Keratinocyte (primary cell): ENCODE measurements at regions not wholly inside any gene's neighbourhood (a gene's known extent, or its start where the extent isn't known, plus 50 kb on each side); places are given as distances from the start of the nearest gene placed in this dataset.

Experiments used
- DNase-seq: peaks from one replicate; pipeline ENCODE4 v3.0.0-alpha.2; 2011; ENCODE audit warnings: low read depth, missing footprints, low spot score
- FAIRE-seq: peaks from 2 replicates; lab custom pipeline; 2011; peaks lifted over from hg19 to GRCh38; lab: Jason Lieb, UNC
- H2AFZ ChIP-seq: 2 replicates; pipeline ENCODE4 v1.6.0; 2012; ENCODE audit warnings: low read length, control low read depth, inconsistent platforms; ENCODE audit not compliant: control insufficient read depth
- H3K27ac ChIP-seq: 2 replicates; pipeline ENCODE4 v1.5.1; 2011; ENCODE audit warnings: low read length; ENCODE audit not compliant: control insufficient read depth, insufficient read depth
- H3K27me3 ChIP-seq: 3 replicates; pipeline ENCODE4 v1.6.0; 2011; ENCODE audit warnings: low read length; ENCODE audit not compliant: control insufficient read depth, insufficient read depth; ENCODE audit errors: extremely low read depth
- H3K36me3 ChIP-seq, 2 experiments: 2 replicates in 1 of 2; 3 replicates in 1 of 2; pipeline ENCODE4 v1.5.1; 2011; ENCODE audit warnings: low read length in 2 of 2, mild to moderate bottlenecking in 1 of 2; ENCODE audit not compliant: control insufficient read depth in 2 of 2, insufficient read depth in 2 of 2; ENCODE audit errors: extremely low read depth in 1 of 2
- H3K4me1 ChIP-seq: 3 replicates; pipeline ENCODE4 v1.5.1; 2011; ENCODE audit warnings: low read length; ENCODE audit not compliant: control insufficient read depth, insufficient read depth; ENCODE audit errors: extremely low read depth
- H3K4me2 ChIP-seq: 3 replicates; pipeline ENCODE4 v1.6.0; 2011; ENCODE audit warnings: low read depth, low read length; ENCODE audit not compliant: control insufficient read depth, insufficient read depth; ENCODE audit errors: extremely low read depth
- H3K4me3 ChIP-seq, 3 experiments: fragments of 200-600 bp in 1 of 3; sonication (generic) in 1 of 3; 2 replicates in 2 of 3; 3 replicates in 1 of 3; pipeline ENCODE4 v1.5.1; 2011 to 2016; ENCODE audit warnings: low read length in 3 of 3, mild to moderate bottlenecking in 3 of 3, control low read depth in 2 of 3, inconsistent platforms in 1 of 3, low read depth in 1 of 3, mixed read lengths in 1 of 3, mixed run types in 1 of 3, moderate library complexity in 1 of 3; ENCODE audit not compliant: control insufficient read depth in 2 of 3, insufficient read depth in 2 of 3; ENCODE audit errors: extremely low read depth in 1 of 3
- H3K79me2 ChIP-seq: 2 replicates; pipeline ENCODE4 v1.6.0; 2012; ENCODE audit warnings: low read length; ENCODE audit not compliant: control insufficient read depth, insufficient read depth
- H3K9ac ChIP-seq: 3 replicates; pipeline ENCODE4 v1.6.0; 2011; ENCODE audit warnings: low read length; ENCODE audit not compliant: control insufficient read depth, insufficient read depth; ENCODE audit errors: extremely low read depth
- H3K9me1 ChIP-seq: 3 replicates; pipeline ENCODE4 v1.6.0; 2011; ENCODE audit warnings: low read length; ENCODE audit not compliant: control insufficient read depth, insufficient read depth; ENCODE audit errors: extremely low read depth
- H3K9me3 ChIP-seq: 2 replicates; pipeline ENCODE4 v1.5.1; 2012; ENCODE audit warnings: low read depth, low read length; ENCODE audit not compliant: control insufficient read depth
- H4K20me1 ChIP-seq: 3 replicates; pipeline ENCODE4 v1.6.0; 2011; ENCODE audit warnings: low read length; ENCODE audit not compliant: control insufficient read depth, insufficient read depth; ENCODE audit errors: extremely low read depth
- EZH2 ChIP-seq: IDR thresholded peaks from one replicate; pipeline ENCODE4 v1.6.1; 2012; ENCODE audit warnings: inconsistent platforms, mild to moderate bottlenecking, low read length, moderate library complexity
- dilution Hi-C: fragments of 300-500 bp; cut with MboI; formaldehyde crosslinking; loops from one replicate; pipeline ENCODE4 v1.7.0; 2020; ENCODE audit warnings: low sequenced_read_pairs; ENCODE audit not compliant: extremely low pct_ligation_motif_present
- TF ChIP-seq, protein P1 (sequence below), 3 experiments: IDR thresholded peaks in 1 of 3; conservative IDR thresholded peaks in 1 of 3; optimal IDR thresholded peaks in 1 of 3; 2 replicates in 2 of 3; 3 replicates in 1 of 3; pipeline versions ENCODE3 to v1.5.1; 2011; ENCODE audit warnings: low read length in 3 of 3, mild to moderate bottlenecking in 3 of 3, moderate library complexity in 2 of 3, control low read depth in 1 of 3, inconsistent platforms in 1 of 3; ENCODE audit not compliant: insufficient read depth in 2 of 3; ENCODE audit errors: extremely low read depth in 1 of 3

DNA sequence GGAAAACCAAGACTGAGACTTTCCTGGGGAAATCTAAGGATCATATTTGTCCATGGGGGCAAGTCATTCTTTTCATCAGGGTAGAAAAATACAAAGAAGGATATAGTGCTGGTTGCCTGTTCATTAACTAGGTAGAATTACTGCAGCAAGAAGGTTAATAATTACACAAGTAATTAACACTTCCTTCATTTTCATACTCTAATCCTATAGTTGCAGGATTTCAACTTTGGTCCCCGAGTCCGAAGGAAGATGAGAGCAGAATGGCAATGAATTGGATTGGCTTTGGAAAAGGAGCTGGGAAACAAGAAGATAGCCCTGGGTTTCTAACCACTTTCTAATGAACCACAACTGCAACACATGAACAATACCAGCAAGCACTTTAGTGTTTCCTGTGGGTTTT, 199.2 kb upstream of the ESRRG start:
- Histone ChIP-seq H4K20me1 (no peaks in the 10 kb centered on the region), H3K9me3 (no peaks in the 10 kb centered on the region), H3K9ac (no peak overlapping the region), H2AFZ (no peak overlapping the region), H3K9me1 (no peaks in the 10 kb centered on the region), H3K27ac (no peak overlapping the region), H3K4me2 (no peak overlapping the region), H3K79me2 (no peaks in the 10 kb centered on the region), H3K36me3 (no peaks in the 10 kb centered on the region), H3K4me1 (no peaks in the 10 kb centered on the region), H3K27me3 (no peaks in the 10 kb centered on the region), H3K4me3 (no peak overlapping the region)
- dilution Hi-C loops = no loop called here
- no peak for FAIRE-seq
- no peak for DNase-seq
- TF ChIP-seq, protein P1, sequence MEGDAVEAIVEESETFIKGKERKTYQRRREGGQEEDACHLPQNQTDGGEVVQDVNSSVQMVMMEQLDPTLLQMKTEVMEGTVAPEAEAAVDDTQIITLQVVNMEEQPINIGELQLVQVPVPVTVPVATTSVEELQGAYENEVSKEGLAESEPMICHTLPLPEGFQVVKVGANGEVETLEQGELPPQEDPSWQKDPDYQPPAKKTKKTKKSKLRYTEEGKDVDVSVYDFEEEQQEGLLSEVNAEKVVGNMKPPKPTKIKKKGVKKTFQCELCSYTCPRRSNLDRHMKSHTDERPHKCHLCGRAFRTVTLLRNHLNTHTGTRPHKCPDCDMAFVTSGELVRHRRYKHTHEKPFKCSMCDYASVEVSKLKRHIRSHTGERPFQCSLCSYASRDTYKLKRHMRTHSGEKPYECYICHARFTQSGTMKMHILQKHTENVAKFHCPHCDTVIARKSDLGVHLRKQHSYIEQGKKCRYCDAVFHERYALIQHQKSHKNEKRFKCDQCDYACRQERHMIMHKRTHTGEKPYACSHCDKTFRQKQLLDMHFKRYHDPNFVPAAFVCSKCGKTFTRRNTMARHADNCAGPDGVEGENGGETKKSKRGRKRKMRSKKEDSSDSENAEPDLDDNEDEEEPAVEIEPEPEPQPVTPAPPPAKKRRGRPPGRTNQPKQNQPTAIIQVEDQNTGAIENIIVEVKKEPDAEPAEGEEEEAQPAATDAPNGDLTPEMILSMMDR (optimal IDR thresholded peaks at IDR 0.05 in 1 of 3, IDR thresholded peaks at IDR 0.05 in 1 of 3, conservative IDR thresholded peaks at IDR 0.05 in 1 of 3; ENCODE audit: extremely low read depth in 1 of 3, insufficient read depth in 2 of 3, low read length in 3 of 3) = no peak
- TF ChIP-seq EZH2 = no peak

DNA sequence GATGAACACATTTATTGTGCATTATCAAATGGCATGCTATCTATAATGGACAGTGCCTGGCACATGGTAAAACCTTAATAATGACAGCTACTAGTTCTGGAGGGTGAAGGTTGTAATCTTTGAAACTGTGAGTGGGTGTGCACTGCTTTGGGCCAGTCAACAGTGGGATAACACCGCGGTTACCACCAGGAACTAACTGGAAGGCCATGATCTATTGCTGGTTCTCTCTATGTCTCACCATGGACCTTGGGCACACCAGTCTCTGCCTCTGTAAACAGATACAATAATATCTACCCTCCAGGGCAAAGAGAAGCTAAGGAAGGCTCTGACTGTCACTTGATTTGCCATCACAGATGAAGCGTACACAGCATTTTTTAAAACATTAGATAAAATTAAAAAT, 198.6 kb upstream of the ESRRG start:
- dilution Hi-C loops = no loop called here
- Histone ChIP-seq H3K9ac (no peak overlapping the region), H3K4me2 (no peak overlapping the region), H3K9me3 (no peaks in the 10 kb centered on the region), H4K20me1 (no peaks in the 10 kb centered on the region), H3K27me3 (no peaks in the 10 kb centered on the region), H3K4me3 (no peak overlapping the region), H3K79me2 (no peaks in the 10 kb centered on the region), H3K9me1 (no peaks in the 10 kb centered on the region), H2AFZ (no peak overlapping the region), H3K27ac (no peak overlapping the region), H3K4me1 (no peaks in the 10 kb centered on the region), H3K36me3 (no peaks in the 10 kb centered on the region)
- FAIRE-seq (no peak), DNase-seq (no peak)
- TF ChIP-seq, protein P1 (optimal IDR thresholded peaks at IDR 0.05 in 1 of 3, IDR thresholded peaks at IDR 0.05 in 1 of 3, conservative IDR thresholded peaks at IDR 0.05 in 1 of 3; ENCODE audit: extremely low read depth in 1 of 3, insufficient read depth in 2 of 3, low read length in 3 of 3) = no peak
- TF ChIP-seq EZH2 = no peak
